ENCODE measurements at regions not wholly inside any gene's neighbourhood (a gene's known extent, or its start where the extent isn't known, plus 50 kb on each side); places are given as distances from the start of the nearest gene placed in this dataset.

GRCh38 chr13:54004026-54004699, 975.5 kb downstream of the OLFM4 start:
- H3K27ac ChIP-seq (ENCODE audit: low read length) = no peak overlapping the region
- intact Hi-C loops (cut with micrococcal nuclease) = no loop called here
- H3K4me1 ChIP-seq (ENCODE audit: insufficient read depth, low read length) = no peaks in the 10 kb centered on the region
- ChIA-PET CTCF (no interaction called here), POLR2A (ENCODE audit: unreplicated experiment) (no interaction called here)
- H3K4me2 ChIP-seq (ENCODE audit: low read length) = no peak overlapping the region
- no peak for DNase-seq
- H3K9ac ChIP-seq (ENCODE audit: low read length) = no peak overlapping the region
- no peaks in the 10 kb centered on the region for H3K27me3 ChIP-seq (ENCODE audit: low read length)
- no peak for TF ChIP-seq EZH2phosphoT487 (IDR thresholded peaks at IDR 0.05; ENCODE audit: borderline replicate concordance, low read length)
- no peak for TF ChIP-seq CTCF (conservative IDR thresholded peaks at IDR 0.05; ENCODE audit: low read depth, low read length)
- TF ChIP-seq EZH2 (IDR thresholded peaks at IDR 0.05; ENCODE audit: low read length, unreplicated experiment) = no peak
- H3K9me3 ChIP-seq (ENCODE audit: low read length) = no peaks in the 10 kb centered on the region
- H4K20me1 ChIP-seq (ENCODE audit: low read length) = no peaks in the 10 kb centered on the region
- no peaks in the 10 kb centered on the region for H3F3A ChIP-seq (ENCODE audit: low read length, unreplicated experiment)
- no peaks in the 10 kb centered on the region for H3K79me2 ChIP-seq (ENCODE audit: low read length)
- no peaks in the 10 kb centered on the region for H3K36me3 ChIP-seq (ENCODE audit: low read depth, low read length)
- no peak for ATAC-seq
- no peak overlapping the region for H2AFZ ChIP-seq (ENCODE audit: low read length)
- H3K4me3 ChIP-seq (ENCODE audit: low read length) = no peak overlapping the region
- no TSS peak for BruUV-seq (replicated peaks)
- H3K9me2 ChIP-seq (replicated peaks; ENCODE audit: low read length) = no peaks in the 10 kb centered on the region

GRCh38 chr13:54016542-54016941, 987.9 kb downstream of the OLFM4 start:
- Histone ChIP-seq H3K4me3 (ENCODE audit: low read length) (no peak overlapping the region), H3K4me1 (ENCODE audit: insufficient read depth, low read length) (no peaks in the 10 kb centered on the region), H3K27ac (ENCODE audit: low read length) (no peak overlapping the region), H3K9me2 (replicated peaks; ENCODE audit: low read length) (no peaks in the 10 kb centered on the region), H3F3A (ENCODE audit: low read length, unreplicated experiment) (no peaks in the 10 kb centered on the region), H4K20me1 (ENCODE audit: low read length) (no peaks in the 10 kb centered on the region), H3K27me3 (ENCODE audit: low read length) (no peaks in the 10 kb centered on the region), H2AFZ (ENCODE audit: low read length) (no peak overlapping the region), H3K9ac (ENCODE audit: low read length) (no peak overlapping the region), H3K4me2 (ENCODE audit: low read length) (no peak overlapping the region), H3K36me3 (ENCODE audit: low read depth, low read length) (no peaks in the 10 kb centered on the region), H3K9me3 (ENCODE audit: low read length) (no peaks in the 10 kb centered on the region), H3K79me2 (ENCODE audit: low read length) (no peaks in the 10 kb centered on the region)
- DNase-seq = no peak
- ATAC-seq = no peak
- TF ChIP-seq CTCF (conservative IDR thresholded peaks at IDR 0.05; ENCODE audit: low read depth, low read length) = no peak
- TF ChIP-seq EZH2phosphoT487 (IDR thresholded peaks at IDR 0.05; ENCODE audit: borderline replicate concordance, low read length) = no peak
- TF ChIP-seq EZH2 (IDR thresholded peaks at IDR 0.05; ENCODE audit: low read length, unreplicated experiment) = no peak
- ChIA-PET CTCF (no interaction called here), POLR2A (ENCODE audit: unreplicated experiment) (no interaction called here)
- intact Hi-C loops (cut with micrococcal nuclease) = no loop called here
- BruUV-seq (replicated peaks) = no TSS peak

GRCh38 chr13:54018485-54018884, 989.9 kb downstream of the OLFM4 start:
- no TSS peak for BruUV-seq (replicated peaks)
- DNase-seq (no peak), ATAC-seq (no peak)
- CTCF ChIA-PET = no interaction called here
- H3K9me3 ChIP-seq (ENCODE audit: low read length) = no peaks in the 10 kb centered on the region
- H3K4me2 ChIP-seq (ENCODE audit: low read length) = no peak overlapping the region
- H3K27ac ChIP-seq (ENCODE audit: low read length) = no peak overlapping the region
- TF ChIP-seq EZH2 (IDR thresholded peaks at IDR 0.05; ENCODE audit: low read length, unreplicated experiment) (no peak), EZH2phosphoT487 (IDR thresholded peaks at IDR 0.05; ENCODE audit: borderline replicate concordance, low read length) (no peak), CTCF (conservative IDR thresholded peaks at IDR 0.05; ENCODE audit: low read depth, low read length) (no peak)
- intact Hi-C loops (cut with micrococcal nuclease) = no loop called here
- no peak overlapping the region for H3K9ac ChIP-seq (ENCODE audit: low read length)
- no peaks in the 10 kb centered on the region for H3K27me3 ChIP-seq (ENCODE audit: low read length)
- H3K4me1 ChIP-seq (ENCODE audit: insufficient read depth, low read length) = no peaks in the 10 kb centered on the region
- no peak overlapping the region for H3K4me3 ChIP-seq (ENCODE audit: low read length)
- H3K36me3 ChIP-seq (ENCODE audit: low read depth, low read length) = no peaks in the 10 kb centered on the region
- H2AFZ ChIP-seq (ENCODE audit: low read length) = no peak overlapping the region
- no peaks in the 10 kb centered on the region for H3K9me2 ChIP-seq (replicated peaks; ENCODE audit: low read length)
- POLR2A ChIA-PET (ENCODE audit: unreplicated experiment) = no interaction called here
- H3F3A ChIP-seq (ENCODE audit: low read length, unreplicated experiment) = no peaks in the 10 kb centered on the region
- H4K20me1 ChIP-seq (ENCODE audit: low read length) = no peaks in the 10 kb centered on the region
- H3K79me2 ChIP-seq (ENCODE audit: low read length) = no peaks in the 10 kb centered on the region

Data from PC-3 (cell line).